GM21526 (cell line): ENCODE measurements at regions not wholly inside any gene's neighbourhood (a gene's known extent, or its start where the extent isn't known, plus 50 kb on each side); places are given as distances from the start of the nearest gene placed in this dataset.

Experiments
- ATAC-seq: cut with Tn5 transposase; IDR thresholded peaks from one replicate; pipeline ENCODE4 v1.9.1; 2021; ENCODE audit warnings: moderate library complexity; ENCODE audit not compliant: unreplicated experiment, low FRiP score

- ATAC-seq, result no peak
Measured at GRCh38 chr2:181185421-181185820, 205.0 kb downstream of the UBE2E3 start.

GRCh38 chr2:181185948-181186347 lies 205.5 kb downstream of the UBE2E3 start:
- no peak for ATAC-seq

GRCh38 chr2:181188605-181189004 lies 208.2 kb downstream of the UBE2E3 start:
- ATAC-seq, result no peak

GRCh38 chr2:181189951-181190350 lies 209.5 kb downstream of the UBE2E3 start:
- ATAC-seq, result no peak

GRCh38 chr2:181190711-181191110 lies 210.3 kb downstream of the UBE2E3 start:
- ATAC-seq, result no peak

- no peak for ATAC-seq
Measured at GRCh38 chr2:181193550-181193949, 213.1 kb downstream of the UBE2E3 start.

GRCh38 chr2:181196401-181196800 lies 216.0 kb downstream of the UBE2E3 start:
- no peak for ATAC-seq

GRCh38 chr2:181197140-181197760 lies 216.8 kb downstream of the UBE2E3 start:
- ATAC-seq, result no peak

- no peak for ATAC-seq
Measured at GRCh38 chr2:181198183-181198864, 217.9 kb downstream of the UBE2E3 start.

- ATAC-seq, result no peak
Measured at GRCh38 chr2:181203412-181203811, 223.0 kb downstream of the UBE2E3 start.

GRCh38 chr2:181203916-181204315 lies 223.5 kb downstream of the UBE2E3 start:
- no peak for ATAC-seq

GRCh38 chr2:181218401-181218821 lies 238.0 kb downstream of the UBE2E3 start:
- ATAC-seq, result no peak

GRCh38 chr2:181223234-181223633 lies 234.0 kb upstream of the ITGA4 start:
- no peak for ATAC-seq

GRCh38 chr2:181224866-181225265 lies 232.3 kb upstream of the ITGA4 start:
- ATAC-seq, result no peak

- no peak for ATAC-seq
Measured at GRCh38 chr2:181228661-181229060, 228.5 kb upstream of the ITGA4 start.

- ATAC-seq, result no peak
Measured at GRCh38 chr2:181231151-181231550, 226.0 kb upstream of the ITGA4 start.

- no peak for ATAC-seq
Measured at GRCh38 chr2:181231886-181232621, 225.1 kb upstream of the ITGA4 start.

GRCh38 chr2:181234487-181234891 lies 222.7 kb upstream of the ITGA4 start:
- ATAC-seq, result no peak

GRCh38 chr2:181235011-181235410 lies 222.2 kb upstream of the ITGA4 start:
- no peak for ATAC-seq

GRCh38 chr2:181235683-181236459 lies 221.3 kb upstream of the ITGA4 start:
- peak; percentile 97 for ATAC-seq
